Dermis microvascular lymphatic vessel endothelial cell (primary cell): ENCODE measurements at regions not wholly inside any gene's neighbourhood (a gene's known extent, or its start where the extent isn't known, plus 50 kb on each side); places are given as distances from the start of the nearest gene placed in this dataset.

ENCODE experiments used
- DNase-seq, 2 donors: peaks; one replicate each; pipeline versions ENCODE4 v3.0.0 to v3.0.0-alpha.2; 2010; ENCODE audit warnings: low read depth in 2 of 2

DNA sequence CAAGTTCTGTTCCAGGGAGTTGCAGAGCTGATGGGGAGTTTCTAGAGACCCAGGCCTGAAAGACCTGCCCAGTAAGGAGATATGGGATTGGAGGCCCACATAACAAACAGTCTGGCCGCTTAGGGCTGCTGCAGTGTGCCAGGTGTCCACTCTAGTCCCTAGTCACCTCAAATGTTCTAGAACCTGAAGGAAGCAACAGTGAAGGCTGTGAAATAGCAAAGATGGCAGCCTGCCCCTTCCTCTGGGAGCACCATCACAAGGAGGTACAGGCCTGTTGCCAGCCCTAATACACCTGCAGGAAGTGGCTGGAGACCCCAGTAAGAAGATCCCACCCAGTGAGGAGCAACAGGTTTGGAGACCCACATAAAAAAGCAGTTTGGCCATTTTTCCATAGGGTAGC lies 783.8 kb upstream of the EDIL3 start:
- DNase-seq: no peak

DNA sequence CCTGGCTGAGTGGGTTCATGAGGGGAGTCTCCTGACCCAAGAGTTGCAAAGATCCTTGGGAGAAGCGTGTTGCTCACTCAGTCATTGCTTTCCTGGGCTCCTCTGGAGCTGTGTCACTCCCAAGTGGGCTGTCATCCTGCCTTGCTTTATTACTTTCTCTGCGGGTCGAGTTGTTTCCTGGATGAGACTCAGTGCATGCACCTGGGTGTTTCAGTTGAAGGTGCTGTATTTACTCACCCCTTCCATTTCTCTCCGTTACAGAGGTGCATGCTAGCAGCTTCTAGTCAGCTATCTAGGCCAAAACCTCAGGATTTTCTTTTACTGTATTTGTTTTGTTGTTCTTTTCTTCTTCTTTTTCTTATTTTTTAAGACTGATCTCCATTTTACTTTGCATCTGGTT lies 785.5 kb upstream of the EDIL3 start:
- DNase-seq: no peak

DNA sequence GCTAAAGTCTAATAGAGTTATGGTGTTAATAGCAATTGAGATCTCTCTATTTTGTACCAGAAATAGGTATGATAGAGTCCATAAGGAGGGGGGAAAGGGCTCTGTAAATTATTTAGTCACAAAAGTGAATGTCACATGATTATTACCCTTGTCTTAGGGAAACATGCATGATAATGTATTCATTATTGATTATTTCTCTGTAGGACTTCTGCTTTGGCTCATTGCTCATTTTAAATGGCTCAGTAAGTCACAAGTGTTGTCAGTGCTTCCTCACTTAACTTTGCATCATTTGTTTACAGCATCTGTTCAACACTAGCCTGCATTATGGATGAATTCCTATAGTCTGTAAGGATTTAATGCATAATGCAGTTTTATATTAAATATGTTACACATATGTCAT lies 788.8 kb upstream of the EDIL3 start:
- DNase-seq: no peak

DNA sequence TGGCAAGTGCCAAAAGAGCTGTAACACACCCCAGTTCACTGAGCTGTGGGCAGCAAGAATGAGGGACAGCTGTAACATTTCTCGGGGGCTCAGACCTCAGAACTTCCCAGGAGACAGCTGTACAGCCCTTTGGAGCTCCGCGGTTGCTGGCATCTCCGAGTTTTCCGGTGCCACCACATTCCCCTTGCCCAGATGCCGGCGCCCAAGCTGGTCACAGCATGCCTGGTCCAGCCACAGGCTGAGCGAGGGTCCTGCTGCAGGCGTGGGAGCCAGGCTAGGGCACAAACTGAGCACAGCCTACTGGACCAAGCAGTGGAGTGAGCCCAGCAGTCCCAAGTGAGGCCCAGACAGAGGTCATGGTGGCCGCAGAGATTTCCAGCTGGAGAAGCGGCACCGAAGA lies 797.7 kb upstream of the EDIL3 start:
- DNase-seq: no peak

DNA sequence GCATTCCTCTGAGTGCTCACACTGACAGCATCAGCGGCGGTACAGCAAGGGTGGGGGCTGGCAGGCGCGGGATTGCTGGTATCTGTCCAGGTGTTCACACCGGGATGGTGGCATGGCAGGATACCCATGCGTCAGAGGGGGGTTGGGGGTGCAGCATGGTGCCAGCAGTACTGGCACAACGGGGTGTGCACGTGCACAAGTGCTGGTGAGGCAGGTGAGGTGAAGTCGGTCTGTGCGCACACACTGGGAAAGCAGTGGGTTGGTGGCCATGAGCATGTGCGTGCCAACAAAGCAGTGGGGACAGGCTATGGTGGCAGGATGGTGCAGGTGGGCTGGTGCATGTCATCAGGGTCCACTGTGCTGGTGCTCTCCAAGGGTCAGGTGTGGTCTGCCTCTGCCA lies 819.6 kb upstream of the EDIL3 start:
- DNase-seq: no peak

DNA sequence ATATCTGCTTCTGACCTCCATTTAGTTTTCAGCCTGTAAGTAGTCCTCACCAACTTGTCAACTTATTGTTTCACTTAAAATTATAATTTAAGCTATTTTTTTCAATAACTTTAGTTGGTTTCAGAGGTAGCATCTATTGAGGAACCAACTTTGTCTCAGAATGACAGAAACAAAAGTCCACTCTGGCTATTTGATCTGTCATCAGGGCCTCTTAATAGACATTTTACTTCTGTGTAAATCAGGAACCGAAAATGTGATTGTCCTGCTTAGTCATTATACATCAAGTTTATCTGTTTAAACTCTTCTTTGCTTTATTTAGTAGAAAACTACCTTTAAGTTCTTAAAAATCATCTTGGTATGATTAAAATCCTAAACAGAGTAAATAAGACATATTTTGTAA lies 820.8 kb upstream of the EDIL3 start:
- no peak for DNase-seq

DNA sequence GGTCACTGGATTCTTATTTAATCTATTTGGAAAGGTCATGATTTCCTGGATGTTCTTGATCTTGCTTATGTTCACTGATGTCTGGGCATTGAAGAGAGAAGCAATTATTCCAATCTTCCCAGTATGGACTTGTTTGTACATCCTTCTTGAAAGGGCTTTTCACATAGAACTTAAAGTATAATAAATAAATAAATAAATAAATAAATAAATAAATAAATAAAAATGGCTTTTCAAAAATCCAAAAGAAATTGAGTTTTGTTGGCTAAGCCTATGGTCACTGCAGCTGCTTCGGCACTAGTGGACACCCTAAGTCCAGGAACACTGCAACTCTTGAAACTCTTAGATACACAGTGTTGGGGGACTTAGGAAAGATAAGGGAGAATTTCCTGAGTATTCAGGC lies 840.7 kb upstream of the EDIL3 start:
- no peak for DNase-seq

DNA sequence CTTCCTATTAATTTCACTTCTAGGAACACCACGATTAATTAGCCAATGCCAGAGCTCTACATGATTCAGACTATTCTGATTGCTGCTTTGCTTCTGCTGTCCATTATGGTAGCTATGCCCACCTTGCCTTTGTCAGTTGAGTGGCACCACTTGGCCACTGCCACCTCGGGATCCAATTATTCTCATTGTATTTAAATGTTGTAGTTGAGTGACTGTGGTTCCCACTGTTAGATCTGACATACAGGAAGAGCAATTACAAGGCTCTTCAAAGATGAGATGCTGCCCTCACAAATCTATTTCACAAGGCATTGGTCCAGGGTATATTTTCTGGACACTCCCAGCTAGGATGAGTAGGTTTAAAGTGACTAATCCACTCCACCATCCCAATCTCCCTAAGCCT lies 864.5 kb upstream of the EDIL3 start:
- no peak for DNase-seq

DNA sequence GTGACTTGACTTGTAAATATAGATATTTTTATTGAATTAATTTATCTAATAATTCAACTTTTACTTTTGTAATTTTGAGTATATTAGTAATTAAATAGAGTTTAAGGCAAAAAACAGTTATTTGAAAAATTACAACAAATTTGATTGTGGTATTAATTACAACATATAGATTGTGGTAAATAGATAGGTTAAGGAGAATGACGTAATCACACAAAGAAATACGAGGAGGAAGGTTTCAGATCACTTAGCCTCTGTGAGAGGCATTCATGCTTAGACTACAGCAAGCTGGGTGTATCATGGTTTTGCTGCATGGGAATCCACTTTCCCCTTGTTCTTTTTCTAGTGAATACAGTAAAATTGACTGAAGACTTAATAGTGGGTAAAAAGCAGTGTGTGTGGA lies 878.4 kb upstream of the EDIL3 start:
- no peak for DNase-seq

DNA sequence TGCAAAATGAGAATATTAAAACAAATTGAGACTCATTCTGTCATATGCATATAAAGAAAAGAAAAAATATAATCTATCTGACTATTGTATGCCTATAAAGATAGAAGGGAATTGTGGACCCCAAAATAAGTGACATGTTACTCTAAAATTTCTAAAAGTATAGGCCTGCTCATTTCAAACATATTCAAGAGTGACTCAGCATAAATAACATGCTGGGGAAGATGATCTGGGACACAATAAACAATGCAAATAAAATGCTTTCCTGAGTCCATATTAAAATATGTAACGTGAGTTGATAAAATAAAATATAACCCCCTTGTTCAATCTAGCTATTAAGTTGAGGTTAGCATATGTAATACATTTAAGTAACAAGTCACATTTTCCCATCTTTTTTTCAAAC lies 882.0 kb upstream of the EDIL3 start:
- no peak for DNase-seq

DNA sequence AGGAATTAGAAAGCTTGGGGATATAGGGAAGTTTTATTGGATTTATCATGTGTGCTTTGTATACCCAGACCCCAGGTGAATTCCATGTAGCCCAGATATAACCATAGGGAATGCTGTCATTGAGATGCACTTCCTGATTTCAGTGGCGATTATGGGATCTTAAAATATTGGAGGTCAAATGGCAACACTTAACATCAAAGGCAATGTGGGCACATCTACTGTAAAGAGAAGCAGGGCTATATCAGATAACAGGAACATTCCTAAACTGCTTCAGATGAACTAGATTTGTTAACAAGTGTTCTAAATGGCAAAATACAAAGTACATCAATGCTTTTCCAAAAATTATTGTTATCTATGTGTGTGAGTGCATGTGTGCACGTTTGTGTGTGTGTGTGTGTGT lies 883.5 kb upstream of the EDIL3 start:
- DNase-seq: no peak

DNA sequence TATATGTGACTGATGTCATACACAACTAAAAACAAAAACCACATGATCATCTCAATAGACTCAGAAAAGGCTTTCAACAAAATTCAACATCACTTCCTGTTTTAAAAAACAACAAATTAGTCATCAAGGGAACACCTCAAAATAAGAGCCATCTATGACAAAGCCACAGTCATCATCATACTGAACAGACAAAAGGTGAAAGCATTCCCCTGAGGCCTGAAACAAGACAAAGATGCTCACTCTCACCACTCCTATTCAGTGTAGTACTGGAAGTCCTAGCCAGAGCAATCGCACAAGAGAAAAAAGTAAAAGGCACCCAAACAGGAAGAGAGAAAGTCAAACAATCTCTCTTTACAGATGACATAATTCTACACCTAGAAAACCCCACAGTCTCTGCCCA lies 893.5 kb upstream of the EDIL3 start:
- no peak for DNase-seq

DNA sequence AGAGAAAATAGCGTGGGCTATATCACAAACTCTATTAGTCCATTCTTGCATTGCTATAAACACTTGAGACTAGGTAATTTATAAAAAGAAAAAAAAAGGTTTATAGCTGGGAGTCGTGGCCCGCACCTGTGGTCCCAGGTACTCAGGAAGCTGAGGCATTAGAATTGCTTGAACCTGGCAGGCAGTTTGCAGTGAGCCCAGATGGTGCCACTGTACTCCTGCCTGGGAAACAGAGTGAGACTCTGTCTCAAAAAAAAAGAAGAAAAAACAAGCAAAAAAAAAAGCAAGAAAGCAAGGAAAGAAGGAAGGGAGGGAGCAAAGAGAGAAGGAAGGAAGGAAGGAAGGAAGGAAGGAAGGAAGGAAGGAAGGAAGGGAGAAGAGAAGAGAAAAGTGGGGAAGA lies 904.2 kb upstream of the EDIL3 start:
- DNase-seq: no peak

DNA sequence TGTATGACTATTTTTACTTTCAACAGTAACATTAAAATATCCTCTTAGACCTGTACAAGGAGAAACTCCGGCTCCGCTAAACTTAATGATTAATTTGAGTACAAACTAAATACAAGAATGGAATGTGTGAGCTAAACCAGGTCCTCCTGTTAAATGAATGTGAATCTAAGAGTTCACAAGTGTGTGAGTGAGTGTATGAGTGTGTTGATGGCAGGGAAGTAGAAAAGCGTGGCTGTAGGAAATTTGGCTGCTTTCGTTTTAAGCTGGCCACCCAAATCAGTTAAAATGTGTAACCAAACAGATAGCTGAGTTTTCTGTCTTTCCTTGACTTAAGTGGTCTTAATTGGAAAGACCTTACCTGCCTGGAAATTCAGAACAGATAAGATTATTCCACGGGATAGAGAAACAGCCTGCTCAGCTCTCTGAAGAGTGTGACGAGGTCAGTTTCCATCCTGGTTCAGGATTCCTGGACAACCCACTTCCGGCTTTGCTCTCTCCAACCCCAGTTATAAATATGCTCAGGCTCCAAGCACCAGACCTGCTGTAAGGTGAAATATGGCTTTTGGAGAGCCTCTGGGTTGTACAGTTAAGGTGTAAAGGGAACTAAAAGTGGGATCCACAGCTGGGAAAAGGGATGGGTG lies 908.6 kb upstream of the EDIL3 start:
- no peak for DNase-seq

DNA sequence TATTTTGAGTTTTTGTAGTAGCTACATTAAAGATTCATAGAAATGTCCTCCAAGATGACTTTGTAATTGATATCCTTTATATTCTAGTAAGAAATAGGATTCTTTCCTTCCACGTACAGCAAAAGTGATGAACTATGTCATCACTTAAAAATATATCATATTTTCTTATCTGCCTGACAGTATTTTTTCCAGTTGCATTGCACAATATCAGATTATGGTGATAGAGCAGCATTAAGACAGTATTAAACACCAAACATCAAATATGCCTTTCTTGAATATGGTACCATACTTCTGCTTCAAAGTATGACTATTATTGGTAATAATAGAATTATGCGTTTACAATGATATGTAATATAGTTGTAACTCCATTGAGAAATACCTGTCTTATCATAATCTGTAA lies 919.8 kb upstream of the EDIL3 start:
- no peak for DNase-seq

DNA sequence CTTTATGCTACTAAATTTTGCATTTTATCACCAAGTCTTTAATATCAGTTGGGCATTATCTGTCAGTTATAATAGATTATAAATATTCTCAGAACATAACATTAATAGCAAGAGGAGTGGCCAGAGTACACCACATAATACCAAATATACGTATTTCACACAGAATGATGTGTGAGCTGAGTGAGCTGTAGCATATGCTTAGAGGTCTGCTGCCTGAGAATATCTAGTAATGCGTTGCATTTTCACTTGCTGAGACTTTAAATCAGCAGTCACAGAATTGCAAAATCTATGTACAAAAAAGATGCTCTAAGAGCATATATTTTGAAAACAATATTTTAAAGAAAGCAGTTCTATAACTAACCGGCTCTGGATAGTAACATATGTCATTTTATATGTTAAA lies 921.1 kb upstream of the EDIL3 start:
- DNase-seq: no peak

DNA sequence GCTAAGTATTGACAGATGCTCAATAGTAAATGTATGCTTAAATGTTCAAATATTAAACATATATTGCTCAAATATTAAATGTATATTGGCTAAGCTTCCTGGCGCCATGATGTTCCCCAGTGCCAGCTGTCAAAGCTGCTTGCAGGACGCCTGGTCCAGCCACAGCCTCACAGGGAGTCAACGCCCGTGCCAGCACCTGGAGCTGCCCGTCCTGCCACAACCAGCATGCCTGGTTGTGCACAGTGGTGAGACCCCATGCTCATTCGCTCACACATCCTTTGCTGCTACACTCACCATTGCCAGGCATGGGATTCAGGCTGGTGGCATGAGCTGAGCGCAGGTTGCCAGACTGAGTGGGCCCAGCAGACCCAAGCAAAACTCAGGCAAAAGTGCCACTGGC lies 926.9 kb upstream of the EDIL3 start:
- no peak for DNase-seq

DNA sequence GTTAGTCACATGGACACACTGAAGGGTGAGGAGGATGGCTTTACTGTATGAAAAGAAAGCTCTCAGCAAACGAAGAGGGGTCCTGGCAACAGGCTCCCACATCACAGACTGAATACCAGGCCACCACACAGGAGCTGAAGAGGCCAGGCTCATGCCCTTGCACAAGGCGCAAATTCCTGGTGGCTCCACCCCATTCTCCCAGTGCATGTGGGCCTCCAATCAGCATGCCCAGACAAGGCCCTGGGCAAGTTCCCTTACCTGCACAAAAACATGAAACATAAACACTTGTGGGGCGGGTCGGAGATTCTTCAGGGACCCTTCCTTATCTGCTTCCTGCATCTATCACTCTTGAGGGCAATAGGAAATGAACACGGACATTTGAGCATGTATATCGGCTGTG lies 935.8 kb upstream of the EDIL3 start:
- no peak for DNase-seq

DNA sequence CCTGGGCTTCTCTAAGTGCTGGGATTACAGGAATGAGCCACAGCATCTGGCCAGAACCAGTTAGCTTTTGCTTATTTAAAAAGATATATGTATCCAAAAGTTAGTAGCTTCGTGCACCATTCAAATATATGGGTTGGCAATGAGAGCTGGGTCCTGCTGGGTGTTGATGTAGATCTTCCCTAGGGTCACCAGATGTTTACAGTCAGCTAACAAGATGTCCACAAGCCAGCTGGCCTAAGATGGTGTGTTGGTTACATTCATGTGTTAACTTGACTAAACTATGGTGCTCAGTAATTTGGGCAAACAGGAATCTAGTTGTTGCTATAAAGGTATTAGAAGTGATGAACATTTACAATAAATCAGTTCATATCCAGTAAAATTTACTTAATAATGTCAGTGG lies 948.6 kb upstream of the EDIL3 start:
- no peak for DNase-seq

DNA sequence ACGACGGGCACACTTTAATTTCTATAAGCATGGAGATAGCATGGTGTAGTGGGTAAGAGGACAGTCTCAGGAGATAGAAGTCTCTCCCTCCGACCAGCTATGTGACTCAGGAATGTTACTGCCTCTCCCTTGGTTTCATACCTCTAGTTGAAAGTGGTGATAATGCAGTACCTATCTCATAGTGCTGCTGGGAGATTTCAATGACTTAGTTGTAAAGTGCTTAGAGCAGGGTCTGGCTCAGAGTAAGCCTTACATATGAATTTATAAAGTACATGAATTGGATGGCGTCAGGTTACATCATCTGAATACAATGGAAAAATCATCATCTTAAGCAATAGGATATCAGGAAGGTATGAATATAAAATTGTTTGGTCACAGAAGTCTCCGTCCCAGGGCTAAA lies 952.8 kb upstream of the EDIL3 start:
- no peak for DNase-seq

DNA sequence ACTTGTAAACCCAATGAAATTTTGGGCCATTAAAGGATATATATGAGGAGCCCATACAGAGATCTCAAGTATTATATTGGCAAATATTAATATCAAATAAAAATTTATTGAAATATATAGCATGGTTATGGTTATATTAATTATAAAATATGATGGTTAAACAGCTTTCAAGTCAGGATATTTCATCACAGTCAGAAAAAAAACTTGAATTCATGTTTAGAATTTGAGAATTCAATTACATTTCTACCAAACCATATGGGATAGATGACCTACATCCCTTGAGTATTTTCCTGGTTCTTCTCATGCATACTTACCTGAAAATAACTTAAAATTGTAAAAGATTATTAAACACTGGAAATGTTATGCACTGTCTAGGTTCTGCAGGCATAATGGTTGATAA lies 956.1 kb upstream of the EDIL3 start:
- DNase-seq: no peak

DNA sequence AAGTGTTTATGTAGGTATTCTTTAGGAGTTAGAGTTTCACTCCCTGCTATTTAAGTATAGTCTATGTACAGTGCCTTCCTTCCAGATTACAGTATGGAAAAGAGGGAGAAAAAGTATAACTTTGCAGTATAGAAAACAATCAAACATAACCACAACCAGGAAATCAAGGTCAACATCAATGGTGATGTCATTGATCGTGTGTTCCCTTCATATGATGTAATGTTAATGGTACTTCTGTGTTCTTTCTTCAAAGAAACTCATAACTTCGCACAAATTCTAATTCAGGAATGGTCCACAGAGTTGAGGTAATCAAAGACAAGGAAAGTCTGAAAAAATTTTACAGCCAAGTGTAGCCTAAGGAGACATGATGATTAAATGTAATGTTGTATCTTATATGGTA lies 961.1 kb upstream of the EDIL3 start:
- DNase-seq: no peak

DNA sequence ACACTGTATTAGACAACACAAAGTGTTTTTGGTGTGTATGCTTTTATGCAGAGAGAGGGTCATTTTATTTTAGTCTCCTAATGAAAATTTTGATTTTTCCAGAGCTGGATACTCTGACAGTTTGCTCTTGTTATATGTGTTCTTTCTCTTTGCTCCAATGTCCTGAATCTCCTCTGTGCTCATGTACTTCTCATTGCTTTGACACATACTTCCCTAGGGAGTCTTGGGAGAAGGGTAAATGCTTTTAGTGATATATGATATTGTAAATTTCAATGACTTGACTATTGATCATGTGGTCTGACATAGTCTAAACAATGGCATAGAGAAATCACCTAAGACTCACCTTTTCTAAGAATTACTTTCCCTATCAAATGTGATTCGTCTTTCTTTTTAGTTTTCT lies 972.6 kb upstream of the EDIL3 start:
- no peak for DNase-seq

DNA sequence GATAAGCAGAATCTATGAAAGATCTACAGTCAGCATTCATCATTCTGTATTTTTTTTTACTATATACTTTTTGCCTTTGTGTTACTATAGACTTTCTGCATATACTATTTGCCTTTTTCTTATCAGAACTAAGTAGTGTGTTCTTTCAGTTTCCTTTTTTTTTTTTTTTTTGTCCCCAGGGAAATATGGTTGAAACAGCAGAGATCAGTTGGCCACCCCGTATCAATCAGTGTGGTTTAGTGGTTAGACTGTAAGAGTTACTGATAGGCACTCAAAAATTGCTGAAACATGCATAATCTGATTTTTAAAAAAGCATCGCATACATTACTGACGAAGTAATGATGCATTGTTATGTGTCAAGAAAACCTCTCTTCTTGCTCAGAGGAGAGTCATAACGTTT lies 990.8 kb upstream of the EDIL3 start:
- DNase-seq: no peak

DNA sequence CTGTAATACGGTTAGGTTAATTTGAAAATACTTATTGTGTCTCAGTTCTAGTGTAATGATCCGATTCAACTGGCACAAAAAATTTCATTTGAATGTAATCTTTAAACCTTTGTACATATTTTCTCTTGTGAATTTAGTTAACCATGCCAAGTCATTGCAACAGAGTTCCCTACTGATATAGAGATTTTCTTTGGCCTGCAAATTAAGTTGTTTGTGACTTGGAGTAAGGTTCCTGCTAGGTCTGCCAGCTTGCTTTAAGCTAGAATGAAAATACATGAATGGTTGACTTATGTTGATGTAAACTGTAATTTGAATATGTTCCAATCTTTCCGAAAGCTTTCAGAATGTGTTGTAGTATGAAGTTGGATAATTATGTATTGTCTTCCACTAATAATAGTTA lies 1004.1 kb upstream of the EDIL3 start:
- no peak for DNase-seq
